ENCODE measurements at regions not wholly inside any gene's neighbourhood (a gene's known extent, or its start where the extent isn't known, plus 50 kb on each side); places are given as distances from the start of the nearest gene placed in this dataset.
A peak's percentile ranks its signal among the peaks of the same experiment; 100 is the strongest.

GRCh38 chr1:208614610-208615009 is 370.4 kb upstream of the PLXNA2 start:
- Histone ChIP-seq H3K4me1 (no peaks in the 10 kb centered on the region), H3K27ac (no peak overlapping the region), H3K36me3 (no peaks in the 10 kb centered on the region), H3K4me3 (no peak overlapping the region), H3K9me3 (no peaks in the 10 kb centered on the region), H3K27me3 (no peaks in the 10 kb centered on the region)
- no peak for TF ChIP-seq CTCF (IDR thresholded peaks at IDR 0.05)
- TF ChIP-seq POLR2A (IDR thresholded peaks at IDR 0.05): no peak
- no peak for TF ChIP-seq POLR2AphosphoS5 (IDR thresholded peaks at IDR 0.05; ENCODE audit: insufficient read depth in 1 of 2, low read depth in 1 of 2)
- intact Hi-C loops (cut with DNase I): loop anchor here (5.0 kb wide), 1 partner anchor 518 kb away; no protein-coding TSS in a partner anchor
- no peak for DNase-seq (ENCODE audit: extremely low spot score in 2 of 2)

GRCh38 chr1:208615371-208615770 is 371.2 kb upstream of the PLXNA2 start:
- Histone ChIP-seq H3K27ac (no peak overlapping the region), H3K36me3 (no peaks in the 10 kb centered on the region), H3K9me3 (no peaks in the 10 kb centered on the region), H3K4me1 (no peaks in the 10 kb centered on the region), H3K27me3 (no peaks in the 10 kb centered on the region), H3K4me3 (no peak overlapping the region)
- no peak for TF ChIP-seq CTCF (IDR thresholded peaks at IDR 0.05)
- no peak for TF ChIP-seq POLR2A (IDR thresholded peaks at IDR 0.05)
- TF ChIP-seq POLR2AphosphoS5 (IDR thresholded peaks at IDR 0.05; ENCODE audit: insufficient read depth in 1 of 2, low read depth in 1 of 2): no peak
- intact Hi-C loops (cut with DNase I): loop anchor here (5.0 kb wide), 1 partner anchor 517 kb away; no protein-coding TSS in a partner anchor
- no peak for DNase-seq (ENCODE audit: extremely low spot score in 2 of 2)

- Histone ChIP-seq H3K36me3 (no peaks in the 10 kb centered on the region), H3K4me1 (no peaks in the 10 kb centered on the region), H3K27ac (no peak overlapping the region), H3K9me3 (no peaks in the 10 kb centered on the region), H3K27me3 (no peaks in the 10 kb centered on the region), H3K4me3 (no peak overlapping the region)
- intact Hi-C loops (cut with DNase I): loop anchor here (5.0 kb wide), 1 partner anchor 516 kb away; no protein-coding TSS in a partner anchor
- peak in 1 of 2 donors; percentile 65 for DNase-seq (ENCODE audit: extremely low spot score in 2 of 2)
- TF ChIP-seq CTCF (IDR thresholded peaks at IDR 0.05): no peak
- no peak for TF ChIP-seq POLR2AphosphoS5 (IDR thresholded peaks at IDR 0.05; ENCODE audit: insufficient read depth in 1 of 2, low read depth in 1 of 2)
- TF ChIP-seq POLR2A (IDR thresholded peaks at IDR 0.05): no peak
Measured at GRCh38 chr1:208616776-208617175, 372.6 kb upstream of the PLXNA2 start.

- no peak overlapping the region for H3K27ac ChIP-seq
Measured at GRCh38 chr1:208628022-208628914, 384.1 kb upstream of the PLXNA2 start.

More at GRCh38 chr1:208628022-208628914, 384.1 kb upstream of the PLXNA2 start:
- no peak for DNase-seq (ENCODE audit: extremely low spot score in 2 of 2)
- intact Hi-C loops (cut with DNase I): no loop called here
- TF ChIP-seq POLR2A (IDR thresholded peaks at IDR 0.05): no peak
- no peak for TF ChIP-seq POLR2AphosphoS5 (IDR thresholded peaks at IDR 0.05; ENCODE audit: insufficient read depth in 1 of 2, low read depth in 1 of 2)
- no peak for TF ChIP-seq CTCF (IDR thresholded peaks at IDR 0.05)
- no peak overlapping the region for H3K4me3 ChIP-seq
- H3K27me3 ChIP-seq: no peaks in the 10 kb centered on the region
- no peaks in the 10 kb centered on the region for H3K9me3 ChIP-seq
- H3K36me3 ChIP-seq: no peaks in the 10 kb centered on the region
- H3K4me1 ChIP-seq: no peaks in the 10 kb centered on the region
